Transverse colon (tissue), 4 donors: ENCODE measurements at regions not wholly inside any gene's neighbourhood (a gene's known extent, or its start where the extent isn't known, plus 50 kb on each side); places are given as distances from the start of the nearest gene placed in this dataset.

Source experiments
- DNase-seq: peaks from one replicate; pipeline ENCODE4 v3.0.0-alpha.2; 2019
- H3K27ac ChIP-seq, 4 donors: fragments of 200-600 bp; sonication (generic); 2 replicates each; pipeline ENCODE4 v1.5.1; 2016 to 2018; ENCODE audit warnings: inconsistent platforms in 4 of 4
- H3K27me3 ChIP-seq: fragments of 200-600 bp; sonication (generic); 2 replicates; pipeline ENCODE4 v1.5.1; 2017; ENCODE audit warnings: inconsistent platforms
- H3K36me3 ChIP-seq, 4 donors: fragments of 200-600 bp; sonication (generic); 2 replicates each; pipeline ENCODE4 v1.5.1; 2017 to 2019; ENCODE audit warnings: inconsistent platforms in 4 of 4
- H3K4me1 ChIP-seq, 4 donors: fragments of 200-600 bp; sonication (generic); 2 replicates each; pipeline ENCODE4 v1.5.1; 2017 to 2020; ENCODE audit warnings: inconsistent platforms in 4 of 4
- H3K4me3 ChIP-seq, 4 donors: fragments of 200-600 bp; sonication (generic); 1 replicate in 1 of 4; 2 replicates in 3 of 4; pipeline versions ENCODE4 v1.5.1 to v1.6.1; 2017 to 2019; ENCODE audit warnings: inconsistent platforms in 4 of 4
- H3K9me3 ChIP-seq, 2 donors: fragments of 200-600 bp; sonication (generic); 2 replicates each; pipeline ENCODE4 v1.5.1; 2017 to 2019; ENCODE audit warnings: inconsistent platforms in 2 of 2
- EP300 ChIP-seq: sonication (generic); formaldehyde crosslinking; IDR thresholded peaks from one replicate; pipeline ENCODE4 v1.6.1; 2017; ENCODE audit warnings: antibody characterized with exemption, low read depth
- POLR2A ChIP-seq: fragments of 450-650 bp; IDR thresholded peaks from one replicate; pipeline ENCODE4 v1.6.1; 2016; ENCODE audit warnings: antibody characterized with exemption, mild to moderate bottlenecking, moderate library complexity
- POLR2AphosphoS5 ChIP-seq, 3 donors: sonication (generic); formaldehyde crosslinking; IDR thresholded peaks; one replicate each; pipeline ENCODE4 v1.6.1; 2016; ENCODE audit warnings: antibody characterized with exemption in 3 of 3
- WGBS, 2 donors: methylation state at CpG; one replicate each; pipeline ENCODE4 v1.1.5; 2018; ENCODE audit warnings: low coverage in 1 of 2; 5-methylcytosine and 5-hydroxymethylcytosine counted together
- in situ Hi-C, 4 donors: fragments of 200-750 bp; cut with MboI; loops; one replicate each; pipeline versions ENCODE4 v1.15.0 to v1.15.1; 2017; ENCODE audit warnings: low sequenced_read_pairs in 3 of 4, low pct_ligation_motif_present in 1 of 4, low pct_unique_long_range_greater_than_20kb in 1 of 4
- intact Hi-C: fragments of 100-400 bp; cut with DNase I; formaldehyde crosslinking; loops from one replicate; pipeline ENCODE4 v1.15.1; 2023; ENCODE audit warnings: low total_unique reads
- TF ChIP-seq, protein P1 (sequence below), 5 experiments: fragments of 200-600 bp in 3 of 5; fragments of 450-650 bp in 2 of 5; sonication (generic) in 3 of 5; IDR thresholded peaks; 1 replicate in 2 of 5; 2 replicates in 3 of 5; pipeline ENCODE4 v1.5.1; 2016 to 2017; ENCODE audit warnings: antibody characterized with exemption in 5 of 5, inconsistent platforms in 3 of 5, mild to moderate bottlenecking in 2 of 5, moderate library complexity in 1 of 5

- in situ Hi-C loops, result no loop called here
Observed at GRCh38 chr5:174245516-174246075, 200.1 kb downstream of the NSG2 start.

DNA sequence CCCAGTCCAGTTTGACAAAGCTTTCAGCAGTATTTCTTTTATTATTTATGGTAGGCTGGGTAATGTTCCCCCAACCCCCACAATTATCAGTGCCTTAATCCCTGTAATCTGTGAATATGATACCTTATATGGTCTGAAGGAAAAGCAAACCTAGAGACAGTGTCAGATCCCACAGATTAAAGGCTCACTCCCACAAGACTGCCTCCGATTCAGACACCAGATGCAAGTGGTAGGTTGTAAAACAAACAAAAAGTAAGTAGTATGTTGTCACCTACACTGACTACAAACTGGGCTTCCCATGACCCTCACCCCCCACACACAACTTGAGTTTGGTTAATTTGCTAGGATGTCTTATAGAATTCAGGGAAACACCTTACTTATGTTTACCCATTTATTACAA lies 201.2 kb downstream of the NSG2 start:
- intact Hi-C loops, result no loop called here
- Histone ChIP-seq H3K27ac (no peak overlapping the region), H3K9me3 (no peaks in the 10 kb centered on the region), H3K4me1 (no peaks in the 10 kb centered on the region), H3K27me3 (no peaks in the 10 kb centered on the region), H3K36me3 (no peaks in the 10 kb centered on the region), H3K4me3 (no peak overlapping the region)
- 33 to 59% methylated on average over 1 of the region's 1 CpG for WGBS, 2 donors
- no peak for DNase-seq
- no peak for TF ChIP-seq POLR2A
- TF ChIP-seq POLR2AphosphoS5 (IDR thresholded peaks at IDR 0.05), result no peak
- TF ChIP-seq, protein P1, sequence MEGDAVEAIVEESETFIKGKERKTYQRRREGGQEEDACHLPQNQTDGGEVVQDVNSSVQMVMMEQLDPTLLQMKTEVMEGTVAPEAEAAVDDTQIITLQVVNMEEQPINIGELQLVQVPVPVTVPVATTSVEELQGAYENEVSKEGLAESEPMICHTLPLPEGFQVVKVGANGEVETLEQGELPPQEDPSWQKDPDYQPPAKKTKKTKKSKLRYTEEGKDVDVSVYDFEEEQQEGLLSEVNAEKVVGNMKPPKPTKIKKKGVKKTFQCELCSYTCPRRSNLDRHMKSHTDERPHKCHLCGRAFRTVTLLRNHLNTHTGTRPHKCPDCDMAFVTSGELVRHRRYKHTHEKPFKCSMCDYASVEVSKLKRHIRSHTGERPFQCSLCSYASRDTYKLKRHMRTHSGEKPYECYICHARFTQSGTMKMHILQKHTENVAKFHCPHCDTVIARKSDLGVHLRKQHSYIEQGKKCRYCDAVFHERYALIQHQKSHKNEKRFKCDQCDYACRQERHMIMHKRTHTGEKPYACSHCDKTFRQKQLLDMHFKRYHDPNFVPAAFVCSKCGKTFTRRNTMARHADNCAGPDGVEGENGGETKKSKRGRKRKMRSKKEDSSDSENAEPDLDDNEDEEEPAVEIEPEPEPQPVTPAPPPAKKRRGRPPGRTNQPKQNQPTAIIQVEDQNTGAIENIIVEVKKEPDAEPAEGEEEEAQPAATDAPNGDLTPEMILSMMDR (IDR thresholded peaks at IDR 0.05), result no peak
- TF ChIP-seq EP300, result no peak
- in situ Hi-C loops, result no loop called here

More at GRCh38 chr5:174245516-174246075, 200.1 kb downstream of the NSG2 start:
- intact Hi-C loops, result no loop called here
- Histone ChIP-seq H3K36me3 (no peaks in the 10 kb centered on the region), H3K27ac (no peak overlapping the region), H3K4me3 (no peak overlapping the region), H3K9me3 (no peaks in the 10 kb centered on the region), H3K27me3 (no peaks in the 10 kb centered on the region), H3K4me1 (no peaks in the 10 kb centered on the region)
- WGBS, 2 donors, result 69 to 80% methylated on average over 5 to 8 of the region's 8 CpGs
- no peak for DNase-seq
- TF ChIP-seq EP300, result no peak
- no peak for TF ChIP-seq POLR2AphosphoS5 (IDR thresholded peaks at IDR 0.05)
- TF ChIP-seq, protein P1 (IDR thresholded peaks at IDR 0.05), result no peak
- no peak for TF ChIP-seq POLR2A

DNA sequence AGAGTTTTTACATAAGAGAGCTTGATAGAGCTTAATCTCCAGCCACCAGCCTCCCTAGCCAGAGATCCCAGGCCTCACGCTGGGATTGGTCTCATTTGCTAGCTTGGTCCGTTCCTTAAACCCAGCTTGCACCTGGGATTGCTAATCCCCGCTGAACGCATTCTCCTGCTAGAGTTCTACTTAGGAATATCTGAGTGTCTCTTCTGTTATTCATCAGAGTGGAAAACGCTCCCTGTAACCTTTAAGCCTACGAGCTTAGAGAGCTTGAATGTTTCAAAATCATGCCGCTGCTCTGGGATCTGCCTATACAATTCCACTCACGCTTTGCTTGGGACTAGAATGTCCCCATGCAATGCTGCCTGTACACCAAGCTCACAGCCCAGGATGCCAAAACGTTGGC lies 201.8 kb downstream of the NSG2 start:
- H3K4me3 ChIP-seq, result no peak overlapping the region
- no peak for DNase-seq
- H3K27ac ChIP-seq, result no peak overlapping the region
- in situ Hi-C loops, result no loop called here
- no peaks in the 10 kb centered on the region for H3K4me1 ChIP-seq
- H3K36me3 ChIP-seq, result no peaks in the 10 kb centered on the region
- no peaks in the 10 kb centered on the region for H3K27me3 ChIP-seq
- 54 to 80% methylated on average over 2 to 9 of the region's 9 CpGs for WGBS, 2 donors
- no peaks in the 10 kb centered on the region for H3K9me3 ChIP-seq
- TF ChIP-seq POLR2AphosphoS5 (IDR thresholded peaks at IDR 0.05), result no peak
- TF ChIP-seq EP300, result no peak
- TF ChIP-seq, protein P1 (IDR thresholded peaks at IDR 0.05), result no peak
- no peak for TF ChIP-seq POLR2A
- intact Hi-C loops, result no loop called here

DNA sequence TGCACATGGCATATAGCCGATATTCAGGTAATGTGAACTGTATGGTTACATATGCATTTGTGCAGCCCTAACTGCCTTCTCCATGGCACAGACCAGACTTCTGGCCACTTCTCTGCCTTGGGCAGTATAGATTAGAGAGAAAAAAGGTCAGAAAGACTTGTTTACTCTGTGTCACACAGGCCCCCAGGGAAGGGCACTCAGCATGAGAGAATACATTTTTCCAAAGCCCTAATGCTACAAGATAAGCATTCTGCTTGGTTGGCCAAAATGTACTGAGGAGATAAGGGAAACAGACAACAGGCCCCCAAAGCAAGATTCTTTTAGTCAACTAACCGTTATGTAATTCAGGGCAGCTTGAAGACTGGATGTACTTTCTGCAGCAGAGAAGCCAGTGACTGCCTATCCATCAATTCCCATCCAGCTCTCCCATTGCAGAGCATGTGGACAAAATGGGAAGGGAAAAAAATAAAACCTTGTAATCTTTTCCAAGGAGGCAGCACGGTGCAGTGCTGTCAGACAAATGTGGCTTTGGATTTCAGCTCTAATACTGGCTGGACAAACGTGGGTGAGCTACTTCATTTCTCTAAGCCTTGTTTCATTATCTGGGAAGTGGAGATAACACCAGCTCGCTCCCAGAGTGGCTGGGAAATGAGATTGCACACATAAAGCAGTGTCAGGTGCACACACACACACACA lies 205.9 kb downstream of the NSG2 start:
- Histone ChIP-seq H3K27ac (no peak overlapping the region), H3K4me1 (no peaks in the 10 kb centered on the region), H3K27me3 (no peaks in the 10 kb centered on the region), H3K36me3 (no peaks in the 10 kb centered on the region), H3K9me3 (no peaks in the 10 kb centered on the region), H3K4me3 (no peak overlapping the region)
- DNase-seq, result no peak
- in situ Hi-C loops, result no loop called here
- intact Hi-C loops, result no loop called here
- TF ChIP-seq, protein P1 (IDR thresholded peaks at IDR 0.05), result no peak
- TF ChIP-seq POLR2AphosphoS5 (IDR thresholded peaks at IDR 0.05) (no peak), POLR2A (no peak), EP300 (no peak)
- 53 to 86% methylated on average over 1 to 5 of the region's 5 CpGs for WGBS, 2 donors
